ENCODE measurements at regions not wholly inside any gene's neighbourhood (a gene's known extent, or its start where the extent isn't known, plus 50 kb on each side); places are given as distances from the start of the nearest gene placed in this dataset.

GRCh38 chr2:236819275-236820002 lies 249.8 kb downstream of the ACKR3 start:
- H4K20me1 ChIP-seq (replicated peaks; ENCODE audit: control insufficient read depth, insufficient read depth, low read length), result no peaks in the 10 kb centered on the region
- no peak overlapping the region for H3K9ac ChIP-seq (ENCODE audit: insufficient read depth in 1 of 2, low read depth in 2 of 2, low read length in 2 of 2)
- no peaks in the 10 kb centered on the region; a peak in 1 of 5 replicates for H3K4me1 ChIP-seq (replicated peaks in 1 of 2; ENCODE audit: control insufficient read depth in 2 of 2, insufficient read depth in 2 of 2, low read length in 2 of 2)
- intact Hi-C loops (cut with micrococcal nuclease) (no loop called here), in situ Hi-C loops (cut with MboI) (no loop called here)
- WGBS (ENCODE audit: insufficient coverage, low coverage, missing lambda C conversion rate), result 0% methylated on average over 6 of the region's 19 CpGs
- no TSS peak for BruUV-seq (replicated peaks)
- CTCF ChIA-PET (ENCODE audit: low intra/inter-chr PET ratio), result no interaction called here
- no peak overlapping the region for H2AFZ ChIP-seq (ENCODE audit: low read depth, low read length)
- FAIRE-seq, result no peak
- H3K36me3 ChIP-seq (ENCODE audit: control insufficient read depth, insufficient read depth, low read length), result no peaks in the 10 kb centered on the region
- ATAC-seq, result no peak
- H3K4me2 ChIP-seq (ENCODE audit: insufficient read depth, low read length), result no peak overlapping the region
- no peaks in the 10 kb centered on the region for H3K9me1 ChIP-seq (ENCODE audit: control insufficient read depth, insufficient read depth, low read length)
- H3K27me3 ChIP-seq (ENCODE audit: control insufficient read depth in 2 of 2, insufficient read depth in 2 of 2, low read length in 2 of 2), result no peaks in the 10 kb centered on the region
- H3K4me3 ChIP-seq, result no peak overlapping the region
- no peak overlapping the region for H3K27ac ChIP-seq (ENCODE audit: extremely low read depth, low read depth, low read length)
- no peak for DNase-seq (ENCODE audit: extremely low read depth in 1 of 4, low spot score in 3 of 4)
- no peak for TF ChIP-seq HOMEZ (CRISPR knock-in tag; IDR thresholded peaks at IDR 0.05)
- TF ChIP-seq PCBP1 (IDR thresholded peaks at IDR 0.05; ENCODE audit: low read depth, low read length, poor library complexity, severe bottlenecking), result no peak
- no peaks in the 10 kb centered on the region for H3K9me3 ChIP-seq (replicated peaks; ENCODE audit: control insufficient read depth, insufficient read depth, low read depth, low read length)
- POLR2A ChIA-PET, result interaction anchor here (0.6 kb wide), 1 partner anchor 979 kb away, joined by 4 read pairs; no protein-coding TSS in a partner anchor
- no peaks in the 10 kb centered on the region for H3K79me2 ChIP-seq (ENCODE audit: control insufficient read depth, insufficient read depth, low read length)

- Histone ChIP-seq H3K4me3 (no peak overlapping the region), H3K79me2 (ENCODE audit: control insufficient read depth, insufficient read depth, low read length) (no peaks in the 10 kb centered on the region), H3K4me1 (replicated peaks in 1 of 2; ENCODE audit: control insufficient read depth in 2 of 2, insufficient read depth in 2 of 2, low read length in 2 of 2) (no peaks in the 10 kb centered on the region; a peak in 1 of 5 replicates), H3K36me3 (ENCODE audit: control insufficient read depth, insufficient read depth, low read length) (no peaks in the 10 kb centered on the region), H3K9ac (ENCODE audit: insufficient read depth in 1 of 2, low read depth in 2 of 2, low read length in 2 of 2) (no peak overlapping the region), H4K20me1 (replicated peaks; ENCODE audit: control insufficient read depth, insufficient read depth, low read length) (no peaks in the 10 kb centered on the region), H3K9me3 (replicated peaks; ENCODE audit: control insufficient read depth, insufficient read depth, low read depth, low read length) (no peaks in the 10 kb centered on the region), H3K4me2 (ENCODE audit: insufficient read depth, low read length) (no peak overlapping the region), H3K27me3 (ENCODE audit: control insufficient read depth in 2 of 2, insufficient read depth in 2 of 2, low read length in 2 of 2) (peaks cover 0 to 1% of the 10 kb centered on the region in 2 experiments; a peak in 1 of 5 replicates), H3K27ac (ENCODE audit: extremely low read depth, low read depth, low read length) (no peak overlapping the region), H3K9me1 (ENCODE audit: control insufficient read depth, insufficient read depth, low read length) (no peaks in the 10 kb centered on the region), H2AFZ (ENCODE audit: low read depth, low read length) (no peak overlapping the region)
- 0% methylated on average over 10 of the region's 10 CpGs for WGBS (ENCODE audit: insufficient coverage, low coverage, missing lambda C conversion rate)
- no peak for FAIRE-seq
- DNase-seq (ENCODE audit: extremely low read depth in 1 of 4, low spot score in 3 of 4), result no peak
- ChIA-PET POLR2A (no interaction called here), CTCF (ENCODE audit: low intra/inter-chr PET ratio) (no interaction called here)
- in situ Hi-C loops (cut with MboI) (no loop called here), intact Hi-C loops (cut with micrococcal nuclease) (no loop called here)
- TF ChIP-seq CCNT2 (IDR thresholded peaks at IDR 0.05; ENCODE audit: borderline replicate concordance, extremely low read depth, insufficient read length, low read depth, low read length), result no peak
- BruUV-seq (replicated peaks), result no TSS peak
- no peak for ATAC-seq
Measured at GRCh38 chr2:236820763-236821344, 251.2 kb downstream of the ACKR3 start.

Data from K562 (cell line).